Neural cell (in vitro differentiated cells): ENCODE measurements at regions not wholly inside any gene's neighbourhood (a gene's known extent, or its start where the extent isn't known, plus 50 kb on each side); places are given as distances from the start of the nearest gene placed in this dataset.
"Not testable (repeated sequence)": the region's sequence is repeated elsewhere in the genome, so short reads cannot be mapped to it uniquely, and the experiment has no call there.

Experiments used
- H2AFZ ChIP-seq: fragments of 200-600, 300-800 bp; sonication (generic), shearing (Covaris generic); 2 replicates; pipeline ENCODE4 v1.6.0; 2014; ENCODE audit warnings: low read depth, mild to moderate bottlenecking, antibody characterized with exemption, low read length, moderate library complexity
- H3F3A ChIP-seq: fragments of 200-600 bp; shearing (Covaris generic); 2 replicates; pipeline ENCODE4 v1.6.1; 2016; ENCODE audit warnings: mild to moderate bottlenecking, moderate library complexity, mixed read lengths, antibody characterized with exemption, low read length; ENCODE audit not compliant: insufficient read depth, poor library complexity, severe bottlenecking
- H3K27ac ChIP-seq: fragments of 200-600, 300-800 bp; sonication (generic), shearing (Covaris generic); 2 replicates; pipeline ENCODE4 v1.5.1; 2014; ENCODE audit warnings: mild to moderate bottlenecking, low read length, moderate library complexity
- H3K27me3 ChIP-seq: fragments of 300-800, 200-600 bp; sonication (generic), shearing (Covaris generic); 2 replicates; pipeline ENCODE4 v1.6.0; 2014; ENCODE audit warnings: mild to moderate bottlenecking, low read depth, low read length, moderate library complexity; ENCODE audit not compliant: insufficient read depth
- H3K36me3 ChIP-seq: fragments of 300-800, 200-600 bp; sonication (generic), shearing (Covaris generic); 2 replicates; pipeline ENCODE4 v1.5.1; 2014; ENCODE audit warnings: mild to moderate bottlenecking, antibody characterized with exemption, low read length, moderate library complexity; ENCODE audit not compliant: insufficient read depth
- H3K4me2 ChIP-seq: fragments of 300-800, 200-600 bp; sonication (generic), shearing (Covaris generic); 2 replicates; pipeline ENCODE4 v1.6.0; 2014; ENCODE audit warnings: mild to moderate bottlenecking, low read length
- H3K4me3 ChIP-seq: fragments of 300-800, 200-600 bp; sonication (generic), shearing (Covaris generic); 2 replicates; pipeline ENCODE4 v1.5.1; 2014; ENCODE audit warnings: mild to moderate bottlenecking, low read length, moderate library complexity
- H3K79me2 ChIP-seq: fragments of 200-600 bp; shearing (Covaris generic); replicated peaks from 2 replicates; pipeline ENCODE4 v1.6.0; 2014; ENCODE audit warnings: mild to moderate bottlenecking, low read length, moderate library complexity; ENCODE audit not compliant: insufficient read depth
- H3K9ac ChIP-seq: fragments of 300-800, 200-600 bp; sonication (generic), shearing (Covaris generic); 2 replicates; pipeline ENCODE4 v1.6.1; 2016; ENCODE audit warnings: mild to moderate bottlenecking, low read length, mixed read lengths
- H3K9me2 ChIP-seq: fragments of 200-600 bp; shearing (Covaris generic); 2 replicates; pipeline ENCODE4 v1.6.1; 2016; ENCODE audit warnings: mild to moderate bottlenecking, low read length, mixed read lengths; ENCODE audit not compliant: insufficient read depth
- H3K9me3 ChIP-seq: fragments of 200-600, 300-800 bp; sonication (generic), shearing (Covaris generic); 2 replicates; pipeline ENCODE4 v1.6.1; 2016; ENCODE audit warnings: mild to moderate bottlenecking, mixed run types, low read length, moderate library complexity, mixed read lengths
- H4K20me1 ChIP-seq: fragments of 200-600 bp; shearing (Covaris generic); 2 replicates; pipeline ENCODE4 v1.6.1; 2016; ENCODE audit warnings: mild to moderate bottlenecking, mixed run types; ENCODE audit not compliant: insufficient read depth
- EZH2 ChIP-seq: fragments of 200-600, 300-800 bp; shearing (Covaris generic), sonication (generic); IDR thresholded peaks from 2 replicates; pipeline ENCODE4 v1.6.1; 2014; ENCODE audit warnings: antibody characterized with exemption, low read length, borderline replicate concordance, mild to moderate bottlenecking; ENCODE audit not compliant: insufficient read depth, poor library complexity, severe bottlenecking
- MXI1 ChIP-seq: fragments of 450-650 bp; conservative IDR thresholded peaks from 2 replicates; pipeline ENCODE4 v1.6.1; 2014; ENCODE audit warnings: antibody characterized with exemption, mild to moderate bottlenecking; ENCODE audit not compliant: poor library complexity, severe bottlenecking
- POLR2AphosphoS5 ChIP-seq: IDR thresholded peaks from 2 replicates; pipeline ENCODE4 v1.6.1; 2012
- RAD21 ChIP-seq: fragments of 450-650 bp; conservative IDR thresholded peaks from 2 replicates; pipeline ENCODE4 v1.6.1; 2014; ENCODE audit warnings: antibody characterized with exemption, mild to moderate bottlenecking, moderate library complexity
- SMC3 ChIP-seq: fragments of 450-650 bp; conservative IDR thresholded peaks from 2 replicates; pipeline ENCODE4 v1.6.1; 2014; ENCODE audit warnings: antibody characterized with exemption, mild to moderate bottlenecking, moderate library complexity; ENCODE audit not compliant: poor library complexity
- TAF1 ChIP-seq: IDR thresholded peaks from 2 replicates; pipeline ENCODE4 v1.6.1; 2012; ENCODE audit warnings: low read depth
- TF ChIP-seq, protein P1 (sequence below): IDR thresholded peaks from 2 replicates; pipeline ENCODE4 v1.6.1; 2012; ENCODE audit warnings: borderline replicate concordance
- TF ChIP-seq, protein P2 (sequence below): fragments of 450-650 bp; IDR thresholded peaks from 2 replicates; pipeline ENCODE4 v1.5.1; 2014; ENCODE audit warnings: antibody characterized with exemption, mild to moderate bottlenecking, moderate library complexity; ENCODE audit not compliant: poor library complexity, severe bottlenecking

DNA sequence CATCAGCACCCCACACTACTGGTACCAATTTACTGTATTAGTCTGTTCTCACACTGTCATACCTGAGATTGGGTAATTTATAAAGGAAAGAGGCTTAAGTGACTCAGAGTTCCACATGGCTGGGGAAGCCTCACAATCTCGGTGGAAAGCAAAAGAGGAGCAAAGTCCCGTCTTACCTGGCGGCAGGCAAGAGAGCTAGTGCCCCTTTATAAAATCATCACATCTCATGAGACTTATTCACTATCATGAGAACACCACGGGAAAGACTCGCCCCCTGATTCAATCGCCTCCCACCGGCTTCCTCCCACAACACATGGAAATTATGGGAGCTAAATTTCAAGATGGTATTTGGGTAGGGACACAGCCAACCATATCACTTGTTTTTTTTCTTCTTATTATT lies 717.2 kb downstream of the TRIB2 start:
- no peaks in the 10 kb centered on the region for H3K9me2 ChIP-seq
- no peaks in the 10 kb centered on the region for H3K36me3 ChIP-seq
- no peaks in the 10 kb centered on the region for H4K20me1 ChIP-seq
- no peaks in the 10 kb centered on the region for H3K27me3 ChIP-seq
- no peak overlapping the region for H3K27ac ChIP-seq
- TF ChIP-seq POLR2AphosphoS5 (no peak), RAD21 (no peak), TAF1 (no peak), MXI1 (no peak), EZH2 (no peak), SMC3 (no peak)
- TF ChIP-seq, protein P1, sequence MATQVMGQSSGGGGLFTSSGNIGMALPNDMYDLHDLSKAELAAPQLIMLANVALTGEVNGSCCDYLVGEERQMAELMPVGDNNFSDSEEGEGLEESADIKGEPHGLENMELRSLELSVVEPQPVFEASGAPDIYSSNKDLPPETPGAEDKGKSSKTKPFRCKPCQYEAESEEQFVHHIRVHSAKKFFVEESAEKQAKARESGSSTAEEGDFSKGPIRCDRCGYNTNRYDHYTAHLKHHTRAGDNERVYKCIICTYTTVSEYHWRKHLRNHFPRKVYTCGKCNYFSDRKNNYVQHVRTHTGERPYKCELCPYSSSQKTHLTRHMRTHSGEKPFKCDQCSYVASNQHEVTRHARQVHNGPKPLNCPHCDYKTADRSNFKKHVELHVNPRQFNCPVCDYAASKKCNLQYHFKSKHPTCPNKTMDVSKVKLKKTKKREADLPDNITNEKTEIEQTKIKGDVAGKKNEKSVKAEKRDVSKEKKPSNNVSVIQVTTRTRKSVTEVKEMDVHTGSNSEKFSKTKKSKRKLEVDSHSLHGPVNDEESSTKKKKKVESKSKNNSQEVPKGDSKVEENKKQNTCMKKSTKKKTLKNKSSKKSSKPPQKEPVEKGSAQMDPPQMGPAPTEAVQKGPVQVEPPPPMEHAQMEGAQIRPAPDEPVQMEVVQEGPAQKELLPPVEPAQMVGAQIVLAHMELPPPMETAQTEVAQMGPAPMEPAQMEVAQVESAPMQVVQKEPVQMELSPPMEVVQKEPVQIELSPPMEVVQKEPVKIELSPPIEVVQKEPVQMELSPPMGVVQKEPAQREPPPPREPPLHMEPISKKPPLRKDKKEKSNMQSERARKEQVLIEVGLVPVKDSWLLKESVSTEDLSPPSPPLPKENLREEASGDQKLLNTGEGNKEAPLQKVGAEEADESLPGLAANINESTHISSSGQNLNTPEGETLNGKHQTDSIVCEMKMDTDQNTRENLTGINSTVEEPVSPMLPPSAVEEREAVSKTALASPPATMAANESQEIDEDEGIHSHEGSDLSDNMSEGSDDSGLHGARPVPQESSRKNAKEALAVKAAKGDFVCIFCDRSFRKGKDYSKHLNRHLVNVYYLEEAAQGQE, result no peak
- TF ChIP-seq, protein P2, sequence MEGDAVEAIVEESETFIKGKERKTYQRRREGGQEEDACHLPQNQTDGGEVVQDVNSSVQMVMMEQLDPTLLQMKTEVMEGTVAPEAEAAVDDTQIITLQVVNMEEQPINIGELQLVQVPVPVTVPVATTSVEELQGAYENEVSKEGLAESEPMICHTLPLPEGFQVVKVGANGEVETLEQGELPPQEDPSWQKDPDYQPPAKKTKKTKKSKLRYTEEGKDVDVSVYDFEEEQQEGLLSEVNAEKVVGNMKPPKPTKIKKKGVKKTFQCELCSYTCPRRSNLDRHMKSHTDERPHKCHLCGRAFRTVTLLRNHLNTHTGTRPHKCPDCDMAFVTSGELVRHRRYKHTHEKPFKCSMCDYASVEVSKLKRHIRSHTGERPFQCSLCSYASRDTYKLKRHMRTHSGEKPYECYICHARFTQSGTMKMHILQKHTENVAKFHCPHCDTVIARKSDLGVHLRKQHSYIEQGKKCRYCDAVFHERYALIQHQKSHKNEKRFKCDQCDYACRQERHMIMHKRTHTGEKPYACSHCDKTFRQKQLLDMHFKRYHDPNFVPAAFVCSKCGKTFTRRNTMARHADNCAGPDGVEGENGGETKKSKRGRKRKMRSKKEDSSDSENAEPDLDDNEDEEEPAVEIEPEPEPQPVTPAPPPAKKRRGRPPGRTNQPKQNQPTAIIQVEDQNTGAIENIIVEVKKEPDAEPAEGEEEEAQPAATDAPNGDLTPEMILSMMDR, result no peak
- H3K4me2 ChIP-seq, result no peak overlapping the region
- no peaks in the 10 kb centered on the region for H3K79me2 ChIP-seq
- no peak overlapping the region for H2AFZ ChIP-seq
- H3F3A ChIP-seq, result no peaks in the 10 kb centered on the region
- no peaks in the 10 kb centered on the region for H3K9me3 ChIP-seq
- H3K4me3 ChIP-seq, result no peak overlapping the region
- no peak overlapping the region for H3K9ac ChIP-seq

DNA sequence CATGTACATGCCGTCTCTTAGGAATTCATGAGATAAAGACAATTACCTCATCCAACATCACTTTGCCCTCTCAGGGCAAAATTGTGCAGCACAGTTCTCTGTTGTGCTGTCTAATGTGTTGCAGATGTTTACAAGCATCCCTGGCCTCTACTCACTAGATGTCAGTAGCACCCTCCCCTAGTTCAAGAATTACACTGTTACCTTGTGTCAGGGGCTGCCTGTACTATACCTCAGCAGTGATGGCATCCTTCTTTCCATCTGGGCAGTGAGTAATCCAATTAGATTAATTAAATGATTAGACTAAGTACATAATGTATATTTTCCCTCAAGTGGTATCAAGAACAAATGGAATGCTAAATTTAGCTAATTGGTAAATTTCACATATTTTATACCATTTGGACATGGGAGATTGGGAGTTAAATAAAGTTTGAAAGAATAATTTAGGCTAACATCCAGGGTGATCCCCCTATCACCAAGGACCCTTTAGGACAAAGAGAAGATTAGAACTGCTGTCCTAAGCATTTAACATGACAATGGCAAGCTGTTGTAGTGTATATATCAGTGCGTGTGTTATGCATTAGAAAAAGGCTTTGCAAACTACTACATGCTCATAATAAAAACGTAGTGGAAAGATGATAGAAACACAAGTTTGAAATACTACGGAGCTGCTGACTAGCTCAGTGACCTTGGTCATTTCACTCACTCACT lies 727.0 kb downstream of the TRIB2 start:
- not testable (repeated sequence) for H3K9me3 ChIP-seq, H3K4me3 ChIP-seq, H4K20me1 ChIP-seq, H3K36me3 ChIP-seq, H3K27ac ChIP-seq, H3F3A ChIP-seq, H3K9me2 ChIP-seq, H3K27me3 ChIP-seq, H3K9ac ChIP-seq, H2AFZ ChIP-seq, H3K4me2 ChIP-seq, H3K79me2 ChIP-seq
- TF ChIP-seq RAD21 (peak; percentile 64), SMC3 (peak; percentile 65)
- TF ChIP-seq, protein P2, result peak; percentile 62
